ENCODE measurements at regions not wholly inside any gene's neighbourhood (a gene's known extent, or its start where the extent isn't known, plus 50 kb on each side); places are given as distances from the start of the nearest gene placed in this dataset.

GRCh38 chr2:63764630-63765029 lies 77.1 kb upstream of the UGP2 start:
- WGBS (ENCODE audit: insufficient coverage): no CpG with 5 or more reads among the region's 2 CpGs
- no peak overlapping the region for H3K4me3 Mint-ChIP-seq
- intact Hi-C loops (cut with micrococcal nuclease): no loop called here

GRCh38 chr2:63765117-63765516 lies 76.6 kb upstream of the UGP2 start:
- ChIA-PET CTCF (interaction anchor here (0.7 kb wide), 1 partner anchor 64 kb away, joined by 3 read pairs; no protein-coding TSS in a partner anchor), POLR2A (no interaction called here)
- H3K36me3 ChIP-seq (replicated peaks in 1 of 2; ENCODE audit: control extremely low read depth in 1 of 2, control insufficient read depth in 1 of 2, extremely low read depth in 1 of 2, insufficient read depth in 2 of 2, low read length in 1 of 2): no peaks in the 10 kb centered on the region
- peaks cover 0 to 4% (median 1%) of the 10 kb centered on the region in 3 donors for H3K9me3 ChIP-seq (ENCODE audit: control extremely low read depth in 1 of 3, control insufficient read depth in 2 of 3, insufficient read depth in 1 of 3, low read length in 2 of 3)
- H3K9ac ChIP-seq (ENCODE audit: low read length): no peak overlapping the region
- no peak for DNase-seq
- no peak overlapping the region for H2AFZ ChIP-seq (ENCODE audit: insufficient read depth, low read depth, low read length, poor library complexity, severe bottlenecking)
- no peak overlapping the region for H3K4me3 Mint-ChIP-seq
- H3K4me1 Mint-ChIP-seq: no peaks in the 10 kb centered on the region
- H3K79me2 ChIP-seq (ENCODE audit: control insufficient read depth, insufficient read depth, low read length): no peaks in the 10 kb centered on the region
- 88% methylated on average over 1 of the region's 2 CpGs for WGBS (ENCODE audit: insufficient coverage)
- no peak overlapping the region for H3K4me3 ChIP-seq (ENCODE audit: control extremely low read depth in 1 of 5, extremely low read depth in 1 of 5, insufficient read depth in 1 of 5, low read depth in 2 of 5, low read length in 4 of 5)
- no peak overlapping the region for H3K27ac Mint-ChIP-seq
- no peaks in the 10 kb centered on the region for H3K9me3 Mint-ChIP-seq (ENCODE audit: insufficient read depth)
- H3K27me3 Mint-ChIP-seq: peaks cover 9% of the 10 kb centered on the region
- intact Hi-C loops (cut with micrococcal nuclease): no loop called here
- no peak overlapping the region for H3K27ac ChIP-seq (ENCODE audit: low read length in 2 of 2)
- no peak for ATAC-seq (ENCODE audit: low read depth)
- H3K4me2 ChIP-seq (replicated peaks; ENCODE audit: low read depth, low read length, poor library complexity, severe bottlenecking): no peak overlapping the region
- no peaks in the 10 kb centered on the region for H3K27me3 ChIP-seq (replicated peaks in 1 of 4; ENCODE audit: control extremely low read depth in 1 of 4, control insufficient read depth in 3 of 4, insufficient read depth in 4 of 4, low read length in 3 of 4)
- H3K4me1 ChIP-seq (ENCODE audit: control insufficient read depth in 2 of 2, insufficient read depth in 2 of 2, low read length in 2 of 2): no peaks in the 10 kb centered on the region
- H4K20me1 ChIP-seq (ENCODE audit: control insufficient read depth, insufficient read depth, low read length, poor library complexity, severe bottlenecking): no peaks in the 10 kb centered on the region
- TF ChIP-seq CTCF (IDR thresholded peaks at IDR 0.05): no peak
- no peak for TF ChIP-seq EZH2 (IDR thresholded peaks at IDR 0.05; ENCODE audit: borderline replicate concordance, insufficient read depth, low read depth, low read length, poor library complexity, severe bottlenecking)

More at GRCh38 chr2:63764630-63765029, 77.1 kb upstream of the UGP2 start:
- no peak overlapping the region for H3K27ac Mint-ChIP-seq
- no peak for DNase-seq
- no peaks in the 10 kb centered on the region for H3K4me1 ChIP-seq (ENCODE audit: control insufficient read depth in 2 of 2, insufficient read depth in 2 of 2, low read length in 2 of 2)
- H3K9me3 ChIP-seq (ENCODE audit: control extremely low read depth in 1 of 3, control insufficient read depth in 2 of 3, insufficient read depth in 1 of 3, low read length in 2 of 3): peaks cover 0 to 4% (median 1%) of the 10 kb centered on the region in 3 donors
- H3K9me3 Mint-ChIP-seq (ENCODE audit: insufficient read depth): no peaks in the 10 kb centered on the region
- no peaks in the 10 kb centered on the region for H3K4me1 Mint-ChIP-seq
- H3K27me3 Mint-ChIP-seq: peaks cover 9% of the 10 kb centered on the region
- H4K20me1 ChIP-seq (ENCODE audit: control insufficient read depth, insufficient read depth, low read length, poor library complexity, severe bottlenecking): no peaks in the 10 kb centered on the region
- H3K4me3 ChIP-seq (ENCODE audit: control extremely low read depth in 1 of 5, extremely low read depth in 1 of 5, insufficient read depth in 1 of 5, low read depth in 2 of 5, low read length in 4 of 5): no peak overlapping the region
- no peak overlapping the region for H3K4me2 ChIP-seq (replicated peaks; ENCODE audit: low read depth, low read length, poor library complexity, severe bottlenecking)
- H3K9ac ChIP-seq (ENCODE audit: low read length): no peak overlapping the region
- CTCF ChIA-PET: no interaction called here
- H3K79me2 ChIP-seq (ENCODE audit: control insufficient read depth, insufficient read depth, low read length): no peaks in the 10 kb centered on the region
- TF ChIP-seq EZH2 (IDR thresholded peaks at IDR 0.05; ENCODE audit: borderline replicate concordance, insufficient read depth, low read depth, low read length, poor library complexity, severe bottlenecking) (no peak), CTCF (IDR thresholded peaks at IDR 0.05) (no peak)
- no peaks in the 10 kb centered on the region for H3K27me3 ChIP-seq (replicated peaks in 1 of 4; ENCODE audit: control extremely low read depth in 1 of 4, control insufficient read depth in 3 of 4, insufficient read depth in 4 of 4, low read length in 3 of 4)
- no peak overlapping the region for H3K27ac ChIP-seq (ENCODE audit: low read length in 2 of 2)
- H3K36me3 ChIP-seq (replicated peaks in 1 of 2; ENCODE audit: control extremely low read depth in 1 of 2, control insufficient read depth in 1 of 2, extremely low read depth in 1 of 2, insufficient read depth in 2 of 2, low read length in 1 of 2): no peaks in the 10 kb centered on the region
- H2AFZ ChIP-seq (ENCODE audit: insufficient read depth, low read depth, low read length, poor library complexity, severe bottlenecking): no peak overlapping the region
- POLR2A ChIA-PET: no interaction called here
- no peak for ATAC-seq (ENCODE audit: low read depth)

All from B cell (primary cell).